ENCODE measurements at regions not wholly inside any gene's neighbourhood (a gene's known extent, or its start where the extent isn't known, plus 50 kb on each side); places are given as distances from the start of the nearest gene placed in this dataset.

DNA sequence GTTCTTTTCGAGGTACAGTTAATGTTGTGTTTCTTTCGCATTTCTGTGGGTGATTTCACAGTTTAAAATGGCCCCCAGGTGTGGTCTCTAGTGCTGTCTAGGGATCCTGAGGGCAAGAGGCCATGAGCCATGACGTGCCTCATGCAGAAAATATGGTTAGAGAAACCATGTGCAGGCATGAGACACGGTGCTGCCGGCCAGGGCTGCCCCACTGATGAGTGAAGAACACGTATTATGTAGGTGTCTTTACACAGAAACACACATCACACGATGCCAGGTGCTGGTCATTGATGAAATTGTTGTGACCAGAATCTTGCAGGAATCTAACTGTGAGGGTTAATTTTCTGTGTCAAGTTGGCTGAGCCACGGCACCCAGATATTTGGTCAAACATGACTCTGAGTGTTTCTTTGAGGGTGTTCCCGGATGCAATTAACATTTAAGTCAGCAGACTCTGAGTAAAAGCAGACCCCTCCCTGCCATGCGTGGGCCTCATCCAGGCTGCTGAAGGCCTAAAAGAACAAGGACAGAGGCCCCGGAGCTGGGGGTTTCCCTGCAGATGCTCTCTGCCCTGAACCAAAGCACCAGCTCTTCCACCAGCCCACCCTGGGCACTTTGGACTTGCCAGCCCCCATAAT, 463.0 kb upstream of the MYT1L start (continued):
- TF ChIP-seq, protein P1, sequence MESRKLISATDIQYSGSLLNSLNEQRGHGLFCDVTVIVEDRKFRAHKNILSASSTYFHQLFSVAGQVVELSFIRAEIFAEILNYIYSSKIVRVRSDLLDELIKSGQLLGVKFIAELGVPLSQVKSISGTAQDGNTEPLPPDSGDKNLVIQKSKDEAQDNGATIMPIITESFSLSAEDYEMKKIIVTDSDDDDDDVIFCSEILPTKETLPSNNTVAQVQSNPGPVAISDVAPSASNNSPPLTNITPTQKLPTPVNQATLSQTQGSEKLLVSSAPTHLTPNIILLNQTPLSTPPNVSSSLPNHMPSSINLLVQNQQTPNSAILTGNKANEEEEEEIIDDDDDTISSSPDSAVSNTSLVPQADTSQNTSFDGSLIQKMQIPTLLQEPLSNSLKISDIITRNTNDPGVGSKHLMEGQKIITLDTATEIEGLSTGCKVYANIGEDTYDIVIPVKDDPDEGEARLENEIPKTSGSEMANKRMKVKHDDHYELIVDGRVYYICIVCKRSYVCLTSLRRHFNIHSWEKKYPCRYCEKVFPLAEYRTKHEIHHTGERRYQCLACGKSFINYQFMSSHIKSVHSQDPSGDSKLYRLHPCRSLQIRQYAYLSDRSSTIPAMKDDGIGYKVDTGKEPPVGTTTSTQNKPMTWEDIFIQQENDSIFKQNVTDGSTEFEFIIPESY (IDR thresholded peaks at IDR 0.05; ENCODE audit: extremely low read depth, insufficient replicate concordance, low read length) = no peak
- TF ChIP-seq ZNF274 (IDR thresholded peaks at IDR 0.05; ENCODE audit: low read depth, low read length) = no peak
- TF ChIP-seq, protein P2, sequence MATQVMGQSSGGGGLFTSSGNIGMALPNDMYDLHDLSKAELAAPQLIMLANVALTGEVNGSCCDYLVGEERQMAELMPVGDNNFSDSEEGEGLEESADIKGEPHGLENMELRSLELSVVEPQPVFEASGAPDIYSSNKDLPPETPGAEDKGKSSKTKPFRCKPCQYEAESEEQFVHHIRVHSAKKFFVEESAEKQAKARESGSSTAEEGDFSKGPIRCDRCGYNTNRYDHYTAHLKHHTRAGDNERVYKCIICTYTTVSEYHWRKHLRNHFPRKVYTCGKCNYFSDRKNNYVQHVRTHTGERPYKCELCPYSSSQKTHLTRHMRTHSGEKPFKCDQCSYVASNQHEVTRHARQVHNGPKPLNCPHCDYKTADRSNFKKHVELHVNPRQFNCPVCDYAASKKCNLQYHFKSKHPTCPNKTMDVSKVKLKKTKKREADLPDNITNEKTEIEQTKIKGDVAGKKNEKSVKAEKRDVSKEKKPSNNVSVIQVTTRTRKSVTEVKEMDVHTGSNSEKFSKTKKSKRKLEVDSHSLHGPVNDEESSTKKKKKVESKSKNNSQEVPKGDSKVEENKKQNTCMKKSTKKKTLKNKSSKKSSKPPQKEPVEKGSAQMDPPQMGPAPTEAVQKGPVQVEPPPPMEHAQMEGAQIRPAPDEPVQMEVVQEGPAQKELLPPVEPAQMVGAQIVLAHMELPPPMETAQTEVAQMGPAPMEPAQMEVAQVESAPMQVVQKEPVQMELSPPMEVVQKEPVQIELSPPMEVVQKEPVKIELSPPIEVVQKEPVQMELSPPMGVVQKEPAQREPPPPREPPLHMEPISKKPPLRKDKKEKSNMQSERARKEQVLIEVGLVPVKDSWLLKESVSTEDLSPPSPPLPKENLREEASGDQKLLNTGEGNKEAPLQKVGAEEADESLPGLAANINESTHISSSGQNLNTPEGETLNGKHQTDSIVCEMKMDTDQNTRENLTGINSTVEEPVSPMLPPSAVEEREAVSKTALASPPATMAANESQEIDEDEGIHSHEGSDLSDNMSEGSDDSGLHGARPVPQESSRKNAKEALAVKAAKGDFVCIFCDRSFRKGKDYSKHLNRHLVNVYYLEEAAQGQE (IDR thresholded peaks at IDR 0.05; ENCODE audit: low read depth) = no peak

DNA sequence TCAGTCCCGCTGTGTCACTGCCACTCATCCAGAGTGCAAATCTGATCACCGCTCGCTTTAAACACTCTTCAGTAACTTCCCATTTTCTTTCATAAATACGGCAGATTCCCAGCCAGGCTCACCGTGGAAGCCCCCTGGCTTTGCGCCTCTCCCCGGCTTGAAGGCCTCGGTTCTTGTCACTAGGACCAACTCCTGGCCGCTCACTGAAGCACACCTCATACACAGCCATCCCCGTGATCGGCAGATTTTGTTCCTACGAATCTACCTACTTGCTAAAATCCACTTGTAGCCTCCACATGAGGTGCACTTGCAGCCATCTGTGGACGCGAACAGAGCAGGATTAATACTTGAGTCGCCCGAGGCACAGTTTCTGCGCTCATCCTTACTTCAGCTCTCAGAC, 462.4 kb upstream of the MYT1L start:
- Histone ChIP-seq H4K20me1 (ENCODE audit: insufficient read depth) (no peaks in the 10 kb centered on the region), H3K4me1 (ENCODE audit: control insufficient read depth in 1 of 2, insufficient read depth in 2 of 2, low read length in 2 of 2) (no peaks in the 10 kb centered on the region), H3K79me2 (ENCODE audit: insufficient read depth, low read length) (no peaks in the 10 kb centered on the region), H3K27ac (ENCODE audit: low read depth, low read length) (no peak overlapping the region), H2AFZ (ENCODE audit: low read depth, low read length, poor library complexity, severe bottlenecking) (no peak overlapping the region), H3K27me3 (ENCODE audit: insufficient read depth, low read length) (peaks cover 19% of the 10 kb centered on the region), H3K9me2 (ENCODE audit: insufficient read depth) (no peaks in the 10 kb centered on the region), H3K4me3 (replicated peaks in 1 of 2; ENCODE audit: low read depth in 1 of 2, low read length in 2 of 2) (no peak overlapping the region), H3K9me3 (ENCODE audit: control insufficient read depth in 1 of 2, insufficient read depth in 1 of 2, low read depth in 1 of 2, low read length in 2 of 2) (no peaks in the 10 kb centered on the region), H3K36me3 (ENCODE audit: control insufficient read depth in 1 of 2, insufficient read depth in 2 of 2, low read length in 2 of 2) (no peaks in the 10 kb centered on the region), H3K9ac (ENCODE audit: low read length) (no peak overlapping the region), H3K4me2 (ENCODE audit: low read length) (no peak overlapping the region)
- ChIA-PET CTCF (no interaction called here), RAD21 (ENCODE audit: low non-redundant PET in 1 of 2, low total read pairs in 2 of 2, uncharacterized antibody in 2 of 2, unreplicated experiment in 2 of 2) (no interaction called here), POLR2A (no interaction called here)
- no TSS peak for BruUV-seq (replicated peaks)
- intact Hi-C loops (cut with micrococcal nuclease) = no loop called here
- ATAC-seq = no peak
- DNase-seq (ENCODE audit: low read depth, low spot score) = no peak
- TF ChIP-seq EZH2 (IDR thresholded peaks at IDR 0.05) (no peak), EGR1 (IDR thresholded peaks at IDR 0.05; ENCODE audit: low read depth) (no peak), SRF (IDR thresholded peaks at IDR 0.05; ENCODE audit: low read depth) (no peak), CBX3 (IDR thresholded peaks at IDR 0.05; ENCODE audit: low read depth) (no peak), JUND (IDR thresholded peaks at IDR 0.05) (no peak), POLR2AphosphoS5 (IDR thresholded peaks at IDR 0.05; ENCODE audit: low read depth, low read length) (no peak), ELF1 (IDR thresholded peaks at IDR 0.05; ENCODE audit: borderline replicate concordance, low read depth) (no peak), SIN3A (IDR thresholded peaks at IDR 0.05; ENCODE audit: low read depth) (no peak), RAD21 (IDR thresholded peaks at IDR 0.05; ENCODE audit: low read depth) (no peak), YY1 (IDR thresholded peaks at IDR 0.05; ENCODE audit: extremely low read depth, insufficient replicate concordance, low read depth, low read length) (no peak)
- TF ChIP-seq, protein P2 (IDR thresholded peaks at IDR 0.05; ENCODE audit: low read depth) = no peak
- TF ChIP-seq, protein P3, sequence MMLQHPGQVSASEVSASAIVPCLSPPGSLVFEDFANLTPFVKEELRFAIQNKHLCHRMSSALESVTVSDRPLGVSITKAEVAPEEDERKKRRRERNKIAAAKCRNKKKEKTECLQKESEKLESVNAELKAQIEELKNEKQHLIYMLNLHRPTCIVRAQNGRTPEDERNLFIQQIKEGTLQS (IDR thresholded peaks at IDR 0.05) = no peak

Data from HCT116 (cell line).